ENCODE measurements at regions not wholly inside any gene's neighbourhood (a gene's known extent, or its start where the extent isn't known, plus 50 kb on each side); places are given as distances from the start of the nearest gene placed in this dataset.
A peak's percentile ranks its signal among the peaks of the same experiment; 100 is the strongest.

GRCh38 chr2:145854039-145854755 lies 1334.3 kb upstream of the ZEB2 start:
- Histone ChIP-seq H3K4me1 (no peaks in the 10 kb centered on the region), H3K4me3 (no peak overlapping the region), H3K9me3 (no peaks in the 10 kb centered on the region), H3K27ac (no peak overlapping the region), H3K27me3 (no peaks in the 10 kb centered on the region), H3K36me3 (no peaks in the 10 kb centered on the region)
- intact Hi-C loops (cut with DNase I) = no loop called here
- WGBS, 2 donors = 81 to 91% methylated on average over 4 of the region's 4 CpGs
- TF ChIP-seq POLR2AphosphoS5 (IDR thresholded peaks at IDR 0.05) = no peak
- no peak for TF ChIP-seq CTCF (IDR thresholded peaks at IDR 0.05)
- no peak for TF ChIP-seq EP300 (IDR thresholded peaks at IDR 0.05)
- TF ChIP-seq POLR2A (IDR thresholded peaks at IDR 0.05) = no peak
- no peak for DNase-seq

- Histone ChIP-seq H3K4me1 (peaks cover 0 to 4% (median 0%) of the 10 kb centered on the region in 4 donors), H3K36me3 (no peaks in the 10 kb centered on the region), H3K27ac (no peak overlapping the region), H3K27me3 (no peaks in the 10 kb centered on the region), H3K9me3 (no peaks in the 10 kb centered on the region), H3K4me3 (no peak overlapping the region)
- TF ChIP-seq POLR2AphosphoS5 (IDR thresholded peaks at IDR 0.05) (no peak), CTCF (IDR thresholded peaks at IDR 0.05) (no peak), EP300 (IDR thresholded peaks at IDR 0.05) (no peak), POLR2A (IDR thresholded peaks at IDR 0.05) (no peak)
- intact Hi-C loops (cut with DNase I) = no loop called here
- DNase-seq = no peak
- WGBS, 2 donors = 69 to 84% methylated on average over 2 of the region's 2 CpGs
These were observed 1331.8 kb upstream of the ZEB2 start for GRCh38 chr2:145851730-145852129.

- no peaks in the 10 kb centered on the region for H3K36me3 ChIP-seq
- H3K27me3 ChIP-seq = no peaks in the 10 kb centered on the region
- H3K9me3 ChIP-seq = no peaks in the 10 kb centered on the region
- intact Hi-C loops (cut with DNase I) = no loop called here
- TF ChIP-seq CTCF (IDR thresholded peaks at IDR 0.05) (no peak), EP300 (IDR thresholded peaks at IDR 0.05) (no peak), POLR2A (IDR thresholded peaks at IDR 0.05) (no peak)
- peaks cover 0 to 4% (median 0%) of the 10 kb centered on the region in 4 donors for H3K4me1 ChIP-seq
- H3K4me3 ChIP-seq = no peak overlapping the region
- DNase-seq = no peak
- no peak overlapping the region for H3K27ac ChIP-seq
- 37 to 78% methylated on average over 4 of the region's 4 CpGs for WGBS, 2 donors
These were observed 1329.5 kb upstream of the ZEB2 start for GRCh38 chr2:145849466-145849865.

- peak overlapping the region in 1 of 4 donors; percentile 19 for H3K27ac ChIP-seq
- intact Hi-C loops (cut with DNase I) = no loop called here
- no peaks in the 10 kb centered on the region for H3K27me3 ChIP-seq
- no peaks in the 10 kb centered on the region for H3K9me3 ChIP-seq
- H3K4me1 ChIP-seq = peaks cover 0 to 4% (median 0%) of the 10 kb centered on the region in 4 donors
- no peak overlapping the region for H3K4me3 ChIP-seq
- WGBS, 2 donors = 75 to 76% methylated on average over 4 of the region's 4 CpGs
- DNase-seq = no peak
- H3K36me3 ChIP-seq = no peaks in the 10 kb centered on the region
- no peak for TF ChIP-seq POLR2A (IDR thresholded peaks at IDR 0.05)
- no peak for TF ChIP-seq CTCF (IDR thresholded peaks at IDR 0.05)
- no peak for TF ChIP-seq POLR2AphosphoS5 (IDR thresholded peaks at IDR 0.05)
- no peak for TF ChIP-seq EP300 (IDR thresholded peaks at IDR 0.05)
These were observed 1327.1 kb upstream of the ZEB2 start for GRCh38 chr2:145846982-145847381.

GRCh38 chr2:145845923-145846322 lies 1326.0 kb upstream of the ZEB2 start:
- H3K4me1 ChIP-seq = peaks cover 0 to 4% (median 0%) of the 10 kb centered on the region in 4 donors
- TF ChIP-seq POLR2AphosphoS5 (IDR thresholded peaks at IDR 0.05) (no peak), POLR2A (IDR thresholded peaks at IDR 0.05) (no peak), CTCF (IDR thresholded peaks at IDR 0.05) (no peak), EP300 (IDR thresholded peaks at IDR 0.05) (no peak)
- no peak for DNase-seq
- no peaks in the 10 kb centered on the region for H3K9me3 ChIP-seq
- peak overlapping the region in 1 of 4 donors; percentile 34 for H3K27ac ChIP-seq
- no peaks in the 10 kb centered on the region for H3K36me3 ChIP-seq
- H3K27me3 ChIP-seq = no peaks in the 10 kb centered on the region
- intact Hi-C loops (cut with DNase I) = no loop called here
- no peak overlapping the region for H3K4me3 ChIP-seq
- 63 to 84% methylated on average over 3 of the region's 3 CpGs for WGBS, 2 donors

Measured in sigmoid colon (tissue), 6 donors.